ENCODE measurements at regions not wholly inside any gene's neighbourhood (a gene's known extent, or its start where the extent isn't known, plus 50 kb on each side); places are given as distances from the start of the nearest gene placed in this dataset.

DNA sequence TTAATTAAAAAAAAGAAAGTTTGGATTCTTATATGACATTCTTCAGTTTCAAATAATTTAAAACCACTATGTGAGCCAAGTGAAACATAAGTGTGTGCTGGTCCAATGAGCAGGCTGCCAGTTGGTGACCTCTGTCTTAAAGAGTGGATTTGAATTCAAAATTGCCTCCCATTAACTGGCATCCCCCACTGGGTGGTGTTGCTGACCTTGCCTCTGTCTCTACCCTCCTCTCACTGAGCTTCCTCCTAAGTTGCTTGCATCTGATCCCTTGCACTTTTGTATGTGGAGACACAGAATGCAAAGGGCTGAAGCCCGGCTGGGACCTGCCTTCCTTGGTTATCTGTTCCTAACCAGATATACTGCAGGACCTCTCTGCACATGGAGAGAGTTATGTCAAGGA lies 160.6 kb downstream of the CYLD start:
- TF ChIP-seq, protein P1, sequence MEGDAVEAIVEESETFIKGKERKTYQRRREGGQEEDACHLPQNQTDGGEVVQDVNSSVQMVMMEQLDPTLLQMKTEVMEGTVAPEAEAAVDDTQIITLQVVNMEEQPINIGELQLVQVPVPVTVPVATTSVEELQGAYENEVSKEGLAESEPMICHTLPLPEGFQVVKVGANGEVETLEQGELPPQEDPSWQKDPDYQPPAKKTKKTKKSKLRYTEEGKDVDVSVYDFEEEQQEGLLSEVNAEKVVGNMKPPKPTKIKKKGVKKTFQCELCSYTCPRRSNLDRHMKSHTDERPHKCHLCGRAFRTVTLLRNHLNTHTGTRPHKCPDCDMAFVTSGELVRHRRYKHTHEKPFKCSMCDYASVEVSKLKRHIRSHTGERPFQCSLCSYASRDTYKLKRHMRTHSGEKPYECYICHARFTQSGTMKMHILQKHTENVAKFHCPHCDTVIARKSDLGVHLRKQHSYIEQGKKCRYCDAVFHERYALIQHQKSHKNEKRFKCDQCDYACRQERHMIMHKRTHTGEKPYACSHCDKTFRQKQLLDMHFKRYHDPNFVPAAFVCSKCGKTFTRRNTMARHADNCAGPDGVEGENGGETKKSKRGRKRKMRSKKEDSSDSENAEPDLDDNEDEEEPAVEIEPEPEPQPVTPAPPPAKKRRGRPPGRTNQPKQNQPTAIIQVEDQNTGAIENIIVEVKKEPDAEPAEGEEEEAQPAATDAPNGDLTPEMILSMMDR (IDR thresholded peaks at IDR 0.05; ENCODE audit: extremely low read depth in 1 of 2, insufficient read depth in 1 of 2, low read depth in 1 of 2, low read length in 2 of 2), result no peak
- TF ChIP-seq JUN (IDR thresholded peaks at IDR 0.05; ENCODE audit: borderline replicate concordance, insufficient read depth, insufficient read length, low read depth) (no peak), EZH2 (IDR thresholded peaks at IDR 0.05; ENCODE audit: borderline replicate concordance, low read depth, low read length, severe bottlenecking) (no peak)

All from endothelial cell of umbilical vein (primary cell).